ENCODE measurements at regions not wholly inside any gene's neighbourhood (a gene's known extent, or its start where the extent isn't known, plus 50 kb on each side); places are given as distances from the start of the nearest gene placed in this dataset.

DNA sequence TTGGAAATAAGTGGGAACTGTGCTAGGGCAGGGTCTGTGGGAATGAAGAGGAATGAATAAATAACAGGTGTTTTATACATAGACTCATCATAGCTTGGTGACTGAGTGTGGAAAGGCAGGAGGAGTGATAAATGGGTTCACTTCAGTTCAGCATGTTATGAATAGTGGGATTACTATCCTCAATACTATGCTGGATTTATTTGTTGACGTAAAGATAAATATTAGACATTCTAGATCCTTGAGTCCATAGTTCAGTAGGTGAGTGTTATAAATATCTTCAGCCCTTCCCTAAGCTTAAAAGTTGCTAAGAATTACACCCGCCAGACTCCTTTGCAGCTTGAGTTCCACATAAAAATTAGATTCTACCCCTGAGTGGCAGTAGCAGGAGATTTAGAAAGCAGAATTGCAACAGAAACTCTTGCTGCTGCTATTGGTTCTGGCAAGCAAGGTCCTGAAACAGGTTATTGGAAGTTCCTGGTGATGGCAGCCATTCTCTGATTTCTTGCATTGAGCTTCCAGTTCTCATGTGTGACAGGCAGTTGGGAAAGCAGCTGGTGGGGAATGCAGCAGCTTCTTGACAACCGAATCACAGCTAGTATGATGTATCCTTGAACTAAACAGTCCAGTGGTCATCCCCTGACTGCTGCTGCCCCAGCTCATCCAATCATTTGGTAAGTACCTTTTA, 1558.9 kb downstream of the FAM181B start:
- Histone ChIP-seq H3K4me1 (ENCODE audit: insufficient read depth, insufficient read length) (no peaks in the 10 kb centered on the region), H3K4me3 (ENCODE audit: insufficient read length, low read depth) (no peak overlapping the region), H3K9me3 (ENCODE audit: insufficient read depth, low read length) (no peaks in the 10 kb centered on the region), H3K9ac (ENCODE audit: insufficient read length, low read depth) (no peak overlapping the region), H3K36me3 (ENCODE audit: insufficient read depth, insufficient read length, low read length) (no peaks in the 10 kb centered on the region), H3K27me3 (ENCODE audit: insufficient read depth, insufficient read length) (no peaks in the 10 kb centered on the region)
- TF ChIP-seq ZNF274 (IDR thresholded peaks at IDR 0.05; ENCODE audit: low read depth, low read length), result no peak
- no peak for TF ChIP-seq SUZ12 (IDR thresholded peaks at IDR 0.05; ENCODE audit: extremely low read depth, insufficient read depth, insufficient read length)
- DNase-seq (ENCODE audit: low read depth, low spot score), result no peak

DNA sequence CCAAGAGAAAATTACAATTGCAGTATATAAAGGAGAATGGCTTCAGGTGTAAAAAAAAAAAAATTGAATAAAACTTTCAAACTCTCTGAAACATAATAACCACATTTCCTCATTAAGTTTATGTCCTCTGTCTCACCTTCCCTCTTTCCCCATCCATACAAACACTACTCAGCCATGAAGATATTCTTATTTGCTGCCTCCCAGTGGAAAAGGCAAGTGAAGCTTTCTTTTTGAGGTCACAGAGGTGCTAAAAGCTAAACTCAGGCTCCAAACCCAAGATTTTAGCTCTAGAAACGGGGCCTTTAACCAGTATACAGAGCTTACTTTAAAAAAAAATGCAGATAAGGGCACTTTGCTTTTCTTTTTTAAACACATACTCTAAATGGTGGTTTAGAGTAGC, 1568.5 kb downstream of the FAM181B start:
- H3K4me3 ChIP-seq (ENCODE audit: insufficient read length, low read depth), result no peak overlapping the region
- TF ChIP-seq SUZ12 (IDR thresholded peaks at IDR 0.05; ENCODE audit: extremely low read depth, insufficient read depth, insufficient read length), result no peak
- no peak for TF ChIP-seq ZNF274 (IDR thresholded peaks at IDR 0.05; ENCODE audit: low read depth, low read length)
- TF ChIP-seq YY1 (IDR thresholded peaks at IDR 0.05; ENCODE audit: insufficient read depth, insufficient read length), result no peak
- no peaks in the 10 kb centered on the region for H3K36me3 ChIP-seq (ENCODE audit: insufficient read depth, insufficient read length, low read length)
- H3K9ac ChIP-seq (ENCODE audit: insufficient read length, low read depth), result no peak overlapping the region
- H3K9me3 ChIP-seq (ENCODE audit: insufficient read depth, low read length), result no peaks in the 10 kb centered on the region
- DNase-seq (ENCODE audit: low read depth, low spot score), result no peak
- H3K4me1 ChIP-seq (ENCODE audit: insufficient read depth, insufficient read length), result no peaks in the 10 kb centered on the region
- H3K27me3 ChIP-seq (ENCODE audit: insufficient read depth, insufficient read length), result no peaks in the 10 kb centered on the region

DNA sequence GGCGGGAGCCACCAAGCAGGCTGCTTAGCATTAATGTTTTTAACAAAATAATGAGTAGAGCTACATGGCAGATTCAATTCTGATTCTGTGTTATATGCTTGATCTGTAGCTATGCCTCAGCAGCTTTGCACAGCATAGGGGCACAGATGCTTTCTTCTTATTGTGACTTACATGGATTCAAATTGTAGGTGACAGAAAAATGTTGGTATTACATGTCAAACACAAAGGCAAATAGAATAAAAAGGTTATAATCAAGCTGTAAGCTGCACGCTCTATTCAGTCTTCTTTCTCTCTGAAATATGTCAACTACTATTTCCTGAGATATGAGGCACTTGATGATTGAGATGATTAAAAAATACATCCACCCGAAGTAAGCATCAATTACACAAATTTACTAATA, 1573.8 kb downstream of the FAM181B start:
- H3K9me3 ChIP-seq (ENCODE audit: insufficient read depth, low read length), result no peaks in the 10 kb centered on the region
- H3K4me3 ChIP-seq (ENCODE audit: insufficient read length, low read depth), result no peak overlapping the region
- TF ChIP-seq SUZ12 (IDR thresholded peaks at IDR 0.05; ENCODE audit: extremely low read depth, insufficient read depth, insufficient read length) (no peak), ZNF274 (IDR thresholded peaks at IDR 0.05; ENCODE audit: low read depth, low read length) (no peak), YY1 (IDR thresholded peaks at IDR 0.05; ENCODE audit: insufficient read depth, insufficient read length) (no peak)
- no peak overlapping the region for H3K9ac ChIP-seq (ENCODE audit: insufficient read length, low read depth)
- no peaks in the 10 kb centered on the region for H3K27me3 ChIP-seq (ENCODE audit: insufficient read depth, insufficient read length)
- no peak for DNase-seq (ENCODE audit: low read depth, low spot score)
- H3K4me1 ChIP-seq (ENCODE audit: insufficient read depth, insufficient read length), result no peaks in the 10 kb centered on the region
- H3K36me3 ChIP-seq (ENCODE audit: insufficient read depth, insufficient read length, low read length), result no peaks in the 10 kb centered on the region

DNA sequence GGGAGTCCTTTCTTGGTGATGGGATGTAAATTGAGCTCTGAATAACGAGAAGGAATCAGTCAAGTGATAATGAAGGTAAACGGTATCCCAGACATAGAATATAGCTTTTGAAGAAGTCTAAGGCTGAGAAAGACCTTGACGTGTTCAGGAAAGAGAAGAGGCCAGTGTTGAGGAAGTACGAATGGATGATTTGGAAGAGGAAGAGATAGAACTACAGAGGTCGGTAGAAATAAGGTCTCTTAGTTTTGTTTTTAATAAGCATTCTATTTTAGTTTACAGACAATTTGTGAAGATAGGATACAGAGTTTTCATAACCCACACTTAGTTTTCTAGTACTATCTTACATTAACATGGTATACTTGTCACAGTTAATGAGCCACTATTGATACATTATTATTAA, 1598.1 kb downstream of the FAM181B start:
- Histone ChIP-seq H3K9me3 (ENCODE audit: insufficient read depth, low read length) (no peaks in the 10 kb centered on the region), H3K36me3 (ENCODE audit: insufficient read depth, insufficient read length, low read length) (no peaks in the 10 kb centered on the region), H3K27me3 (ENCODE audit: insufficient read depth, insufficient read length) (no peaks in the 10 kb centered on the region), H3K4me3 (ENCODE audit: insufficient read length, low read depth) (no peak overlapping the region), H3K4me1 (ENCODE audit: insufficient read depth, insufficient read length) (no peaks in the 10 kb centered on the region), H3K9ac (ENCODE audit: insufficient read length, low read depth) (no peak overlapping the region)
- TF ChIP-seq YY1 (IDR thresholded peaks at IDR 0.05; ENCODE audit: insufficient read depth, insufficient read length) (no peak), SUZ12 (IDR thresholded peaks at IDR 0.05; ENCODE audit: extremely low read depth, insufficient read depth, insufficient read length) (no peak), ZNF274 (IDR thresholded peaks at IDR 0.05; ENCODE audit: low read depth, low read length) (no peak)
- DNase-seq (ENCODE audit: low read depth, low spot score), result no peak

DNA sequence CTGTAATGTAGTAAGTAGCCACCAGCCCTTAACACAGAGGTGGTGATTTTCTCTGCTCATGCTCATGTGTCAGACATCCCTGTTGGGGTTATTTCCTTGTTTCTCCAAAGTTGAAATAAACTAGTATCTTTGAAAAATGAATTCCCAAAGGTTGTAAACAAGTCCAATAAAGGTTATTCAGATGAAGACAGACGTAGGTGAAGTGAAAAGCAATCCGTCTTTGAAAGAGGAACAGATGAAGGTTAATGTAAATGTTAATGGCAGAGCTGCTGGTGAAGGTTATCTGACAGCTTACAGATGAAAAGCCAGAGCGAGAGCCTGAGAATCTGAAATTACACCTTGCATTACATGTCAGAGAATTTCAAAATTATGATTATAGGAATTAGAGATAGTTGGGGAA, 1604.0 kb downstream of the FAM181B start:
- no peak for DNase-seq (ENCODE audit: low read depth, low spot score)
- no peaks in the 10 kb centered on the region for H3K4me1 ChIP-seq (ENCODE audit: insufficient read depth, insufficient read length)
- H3K9ac ChIP-seq (ENCODE audit: insufficient read length, low read depth), result no peak overlapping the region
- H3K4me3 ChIP-seq (ENCODE audit: insufficient read length, low read depth), result no peak overlapping the region
- H3K27me3 ChIP-seq (ENCODE audit: insufficient read depth, insufficient read length), result no peaks in the 10 kb centered on the region
- no peaks in the 10 kb centered on the region for H3K36me3 ChIP-seq (ENCODE audit: insufficient read depth, insufficient read length, low read length)
- TF ChIP-seq SUZ12 (IDR thresholded peaks at IDR 0.05; ENCODE audit: extremely low read depth, insufficient read depth, insufficient read length), result no peak
- no peak for TF ChIP-seq ZNF274 (IDR thresholded peaks at IDR 0.05; ENCODE audit: low read depth, low read length)
- no peak for TF ChIP-seq YY1 (IDR thresholded peaks at IDR 0.05; ENCODE audit: insufficient read depth, insufficient read length)
- no peaks in the 10 kb centered on the region for H3K9me3 ChIP-seq (ENCODE audit: insufficient read depth, low read length)

DNA sequence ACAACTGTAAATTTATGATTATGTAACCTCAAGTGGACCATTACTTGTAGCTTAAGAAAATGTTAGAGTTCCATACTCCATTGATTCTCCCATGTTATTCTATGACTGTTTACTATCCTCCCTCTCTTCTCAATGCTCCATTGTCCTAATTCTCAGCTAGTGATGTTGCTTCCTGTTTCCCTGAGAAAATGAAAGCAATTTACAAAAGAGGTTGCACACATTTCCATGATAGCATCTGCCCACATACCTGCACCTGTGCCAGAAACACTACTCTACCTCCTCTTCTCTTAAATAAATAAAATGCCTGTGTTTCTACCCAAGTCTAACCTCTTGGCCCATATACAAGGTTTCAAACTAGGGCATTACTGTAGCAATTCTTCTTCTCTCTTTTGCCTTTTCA, 1620.9 kb downstream of the FAM181B start:
- H3K9me3 ChIP-seq (ENCODE audit: insufficient read depth, low read length), result no peaks in the 10 kb centered on the region
- no peak for DNase-seq (ENCODE audit: low read depth, low spot score)
- no peak overlapping the region for H3K9ac ChIP-seq (ENCODE audit: insufficient read length, low read depth)
- H3K4me3 ChIP-seq (ENCODE audit: insufficient read length, low read depth), result no peak overlapping the region
- TF ChIP-seq ZNF274 (IDR thresholded peaks at IDR 0.05; ENCODE audit: low read depth, low read length) (no peak), SUZ12 (IDR thresholded peaks at IDR 0.05; ENCODE audit: extremely low read depth, insufficient read depth, insufficient read length) (no peak), YY1 (IDR thresholded peaks at IDR 0.05; ENCODE audit: insufficient read depth, insufficient read length) (no peak)
- no peaks in the 10 kb centered on the region for H3K4me1 ChIP-seq (ENCODE audit: insufficient read depth, insufficient read length)
- H3K27me3 ChIP-seq (ENCODE audit: insufficient read depth, insufficient read length), result no peaks in the 10 kb centered on the region
- no peaks in the 10 kb centered on the region for H3K36me3 ChIP-seq (ENCODE audit: insufficient read depth, insufficient read length, low read length)

DNA sequence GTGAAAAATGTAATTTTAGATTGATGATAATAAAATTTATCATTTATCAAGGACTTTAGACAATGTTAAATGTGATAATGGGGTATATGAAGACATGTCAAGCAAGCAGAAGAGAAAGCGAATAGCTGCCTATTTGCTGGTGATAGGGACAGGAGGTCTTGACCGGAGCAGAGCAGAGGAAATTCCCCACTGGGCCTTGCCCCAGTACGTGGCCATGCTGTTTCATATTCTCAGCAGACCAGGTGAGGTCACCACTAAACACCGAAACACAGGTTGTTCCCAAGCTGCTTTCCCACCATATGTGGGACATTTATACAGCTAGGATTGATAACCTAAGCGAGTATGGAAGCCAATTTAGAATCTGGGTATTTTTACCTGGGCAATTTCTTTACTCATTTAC, 1629.6 kb downstream of the FAM181B start:
- Histone ChIP-seq H3K27me3 (ENCODE audit: insufficient read depth, insufficient read length) (no peaks in the 10 kb centered on the region), H3K9me3 (ENCODE audit: insufficient read depth, low read length) (no peaks in the 10 kb centered on the region), H3K4me1 (ENCODE audit: insufficient read depth, insufficient read length) (no peaks in the 10 kb centered on the region), H3K4me3 (ENCODE audit: insufficient read length, low read depth) (no peak overlapping the region), H3K36me3 (ENCODE audit: insufficient read depth, insufficient read length, low read length) (no peaks in the 10 kb centered on the region), H3K9ac (ENCODE audit: insufficient read length, low read depth) (no peak overlapping the region)
- no peak for DNase-seq (ENCODE audit: low read depth, low spot score)
- TF ChIP-seq YY1 (IDR thresholded peaks at IDR 0.05; ENCODE audit: insufficient read depth, insufficient read length) (no peak), ZNF274 (IDR thresholded peaks at IDR 0.05; ENCODE audit: low read depth, low read length) (no peak), SUZ12 (IDR thresholded peaks at IDR 0.05; ENCODE audit: extremely low read depth, insufficient read depth, insufficient read length) (no peak)
